GM12878 (cell line): ENCODE measurements at regions not wholly inside any gene's neighbourhood (a gene's known extent, or its start where the extent isn't known, plus 50 kb on each side); places are given as distances from the start of the nearest gene placed in this dataset.

ENCODE experiments used
- ATAC-seq: fragments of 200-7000 bp; cut with Tn5 transposase; 3 replicates; pipeline ENCODE4 v1.9.1; 2020; ENCODE audit warnings: mild to moderate bottlenecking, moderate library complexity
- BruUV-seq: library from RNA; stranded (reverse); fragments of 400-500 nt; replicated peaks from 2 replicates; lab custom pipeline; 2021; lab: Mats Ljungman, UMichigan
- CTCF ChIA-PET: fragments of 300-600 bp; sonication (Branson Sonifier 250); formaldehyde crosslinking; extraction: SDS; loops from one replicate; lab custom pipeline; 2021; ENCODE audit warnings: inconsistent platforms; lab: Yijun Ruan, JAX
- POLR2A ChIA-PET: fragments of 350-600 bp; formaldehyde crosslinking; extraction: SDS; loops from one replicate; lab custom pipeline; 2021; ENCODE audit warnings: inconsistent platforms; lab: Charles Lee
- RAD21 ChIA-PET: fragments of 300-600 bp; sonication (Branson Sonifier 250); formaldehyde crosslinking; loops from one replicate; lab custom pipeline; 2023; ENCODE audit warnings: antibody characterized with exemption; ENCODE audit not compliant: unreplicated experiment; lab: Charles Lee
- SMC1A ChIA-PET: fragments of 300-600 bp; sonication (Branson Sonifier 250); formaldehyde crosslinking; loops from one replicate; lab custom pipeline; 2023; ENCODE audit not compliant: unreplicated experiment, uncharacterized antibody; lab: Charles Lee
- DNase-seq: peaks from one replicate; pipeline ENCODE4 v3.0.0-alpha.2; 2011; ENCODE audit warnings: low read depth, low spot score
- FAIRE-seq: peaks from 3 replicates; lab custom pipeline; 2011; peaks lifted over from hg19 to GRCh38; lab: Jason Lieb, UNC
- H2AFZ ChIP-seq: 2 replicates; pipeline ENCODE4 v1.6.0; 2011; ENCODE audit warnings: low read depth, low read length, control low read depth; ENCODE audit not compliant: control insufficient read depth
- H3K27ac ChIP-seq: 2 replicates; pipeline ENCODE4 v1.5.1; 2011; ENCODE audit warnings: control low read depth; ENCODE audit not compliant: control insufficient read depth, insufficient read depth
- H3K27me3 ChIP-seq, 2 experiments: replicated peaks in 1 of 2; 2 replicates each; pipeline versions ENCODE4 v1.6.0 to v1.6.1; 2011; ENCODE audit warnings: low read length in 1 of 2; ENCODE audit not compliant: control insufficient read depth in 2 of 2, insufficient read depth in 2 of 2
- H3K36me3 ChIP-seq, 2 experiments: 2 replicates each; pipeline ENCODE4 v1.5.1; 2011; ENCODE audit warnings: low read length in 1 of 2; ENCODE audit not compliant: control insufficient read depth in 2 of 2, insufficient read depth in 2 of 2
- H3K4me1 ChIP-seq: 2 replicates; pipeline ENCODE4 v1.6.1; 2011; ENCODE audit warnings: mild to moderate bottlenecking, low read length, moderate library complexity, mixed read lengths; ENCODE audit not compliant: control insufficient read depth, insufficient read depth
- H3K4me2 ChIP-seq: 2 replicates; pipeline ENCODE4 v1.6.0; 2011; ENCODE audit warnings: control low read depth; ENCODE audit not compliant: control insufficient read depth, insufficient read depth
- H3K4me3 ChIP-seq: fragments of 200-600 bp; sonication (generic); 2 replicates; pipeline ENCODE4 v1.5.1; 2016
- H3K79me2 ChIP-seq: 2 replicates; pipeline ENCODE4 v1.6.0; 2011; ENCODE audit warnings: low read length; ENCODE audit not compliant: control insufficient read depth, insufficient read depth
- H3K9ac ChIP-seq: 2 replicates; pipeline ENCODE4 v1.8.0; 2011; ENCODE audit warnings: low read length, control low read depth, mixed read lengths; ENCODE audit not compliant: control insufficient read depth, insufficient read depth
- H3K9me3 ChIP-seq: replicated peaks from 3 replicates; pipeline ENCODE4 v1.5.1; 2011; ENCODE audit warnings: mild to moderate bottlenecking, low read length; ENCODE audit not compliant: control insufficient read depth, insufficient read depth
- H4K20me1 ChIP-seq: 2 replicates; pipeline ENCODE4 v1.6.0; 2011; ENCODE audit not compliant: control insufficient read depth, insufficient read depth
- CBFB ChIP-seq: IDR thresholded peaks from 2 replicates; pipeline ENCODE4 v1.6.1; 2016; ENCODE audit warnings: antibody characterized with exemption, low read depth
- CBX5 ChIP-seq: sonication (generic); IDR thresholded peaks from 2 replicates; pipeline ENCODE4 v1.6.1; 2016; ENCODE audit warnings: low read depth, moderate library complexity, mild to moderate bottlenecking, inconsistent platforms
- CHD4 ChIP-seq: fragments of 200-600 bp; sonication (generic); IDR thresholded peaks from 2 replicates; pipeline ENCODE4 v1.6.1; 2016; ENCODE audit warnings: mild to moderate bottlenecking
- CREB1 ChIP-seq: IDR thresholded peaks from 2 replicates; pipeline ENCODE4 v1.6.1; 2012; ENCODE audit warnings: low read depth, mild to moderate bottlenecking, inconsistent platforms
- JUNB ChIP-seq: IDR thresholded peaks from 2 replicates; pipeline ENCODE4 v1.6.1; 2016; ENCODE audit warnings: antibody characterized with exemption, mild to moderate bottlenecking
- KLF5 ChIP-seq: fragments of 450-650 bp; IDR thresholded peaks from 2 replicates; pipeline ENCODE4 v1.6.1; 2014; ENCODE audit warnings: mild to moderate bottlenecking; ENCODE audit not compliant: partially characterized antibody
- MEF2B ChIP-seq: fragments of 450-650 bp; IDR thresholded peaks from 2 replicates; pipeline ENCODE4 v1.6.1; 2018; ENCODE audit warnings: mild to moderate bottlenecking, moderate library complexity; ENCODE audit not compliant: partially characterized antibody, poor library complexity, severe bottlenecking
- NBN ChIP-seq: fragments of 450-650 bp; IDR thresholded peaks from 2 replicates; pipeline ENCODE4 v1.6.1; 2016
- RB1 ChIP-seq: fragments of 450-650 bp; formaldehyde crosslinking; IDR thresholded peaks from 2 replicates; pipeline ENCODE4 v1.6.1; 2017; ENCODE audit warnings: mild to moderate bottlenecking, borderline replicate concordance
- RFX5 ChIP-seq: IDR thresholded peaks from 2 replicates; pipeline ENCODE4 v1.6.1; 2011; ENCODE audit warnings: low read depth, low read length, improper control_type of control experiment
- SMAD1 ChIP-seq: fragments of 450-650 bp; IDR thresholded peaks from 2 replicates; pipeline ENCODE4 v1.6.1; 2018; ENCODE audit warnings: mild to moderate bottlenecking, low read depth; ENCODE audit not compliant: partially characterized antibody
- STAT1 ChIP-seq: fragments of 450-650 bp; conservative IDR thresholded peaks from 2 replicates; pipeline ENCODE4 v1.6.1; 2014; ENCODE audit warnings: antibody characterized with exemption, mild to moderate bottlenecking
- TAF1 ChIP-seq: IDR thresholded peaks from 2 replicates; pipeline ENCODE4 v1.6.1; 2011; ENCODE audit warnings: mild to moderate bottlenecking, low read depth, low read length, borderline replicate concordance
- TCF7 ChIP-seq: IDR thresholded peaks from 2 replicates; pipeline ENCODE4 v1.6.1; 2014; ENCODE audit warnings: antibody characterized with exemption, borderline replicate concordance
- USF2 ChIP-seq: IDR thresholded peaks from 2 replicates; pipeline ENCODE4 v1.6.1; 2011; ENCODE audit warnings: low read depth, low read length, improper control_type of control experiment, borderline replicate concordance
- WGBS: methylation state at CpG from one replicate; pipeline ENCODE4 v1.1.6; 2016; ENCODE audit warnings: low lambda C conversion rate; ENCODE audit not compliant: insufficient replicate concordance, insufficient coverage; ENCODE audit errors: missing lambda C conversion rate; 5-methylcytosine and 5-hydroxymethylcytosine counted together
- in situ Hi-C: fragments of 300-500 bp; cut with MboI; formaldehyde crosslinking; loops from 9 replicates; pipeline ENCODE4 v1.14.3; 2018; ENCODE audit warnings: mixed read lengths
- intact Hi-C: fragments of 100-400 bp; cut with micrococcal nuclease; formaldehyde crosslinking; loops from one replicate; pipeline ENCODE4 v1.14.2; 2022; ENCODE audit not compliant: unreplicated experiment
- TF ChIP-seq, protein P1 (sequence below): fragments of 450-650 bp; IDR thresholded peaks from 2 replicates; pipeline ENCODE4 v1.6.1; 2017; ENCODE audit warnings: mild to moderate bottlenecking

GRCh38 chrX:120761810-120762209 lies 113.9 kb downstream of the CT47B1 start:
- intact Hi-C loops (no loop called here), in situ Hi-C loops (loop anchor here (25.0 kb wide), 1 partner anchor 250 kb away; no protein-coding TSS in a partner anchor)
- POLR2A ChIA-PET: no interaction called here
- 43% methylated on average over 4 of the region's 4 CpGs for WGBS
- DNase-seq: no peak
- RAD21 ChIA-PET: no interaction called here
- Histone ChIP-seq H3K9me3 (no peaks in the 10 kb centered on the region), H3K79me2 (no peaks in the 10 kb centered on the region), H3K27me3 (no peaks in the 10 kb centered on the region), H3K4me3 (no peak overlapping the region), H3K36me3 (no peaks in the 10 kb centered on the region), H3K4me2 (no peak overlapping the region), H3K27ac (no peak overlapping the region), H4K20me1 (no peaks in the 10 kb centered on the region), H3K4me1 (no peaks in the 10 kb centered on the region), H2AFZ (no peak overlapping the region), H3K9ac (no peak overlapping the region)
- no peak for FAIRE-seq
- TF ChIP-seq CREB1: no peak
- no peak for TF ChIP-seq CBFB
- no peak for TF ChIP-seq KLF5
- TF ChIP-seq CBX5: no peak
- TF ChIP-seq RB1: no peak
- no peak for TF ChIP-seq TAF1
- no peak for TF ChIP-seq JUNB
- no peak for TF ChIP-seq STAT1
- TF ChIP-seq TCF7: no peak
- no peak for TF ChIP-seq MEF2B
- TF ChIP-seq USF2: no peak
- TF ChIP-seq SMAD1: no peak
- no peak for TF ChIP-seq RFX5
- TF ChIP-seq CHD4: no peak
- TF ChIP-seq NBN: no peak
- TF ChIP-seq, protein P1, sequence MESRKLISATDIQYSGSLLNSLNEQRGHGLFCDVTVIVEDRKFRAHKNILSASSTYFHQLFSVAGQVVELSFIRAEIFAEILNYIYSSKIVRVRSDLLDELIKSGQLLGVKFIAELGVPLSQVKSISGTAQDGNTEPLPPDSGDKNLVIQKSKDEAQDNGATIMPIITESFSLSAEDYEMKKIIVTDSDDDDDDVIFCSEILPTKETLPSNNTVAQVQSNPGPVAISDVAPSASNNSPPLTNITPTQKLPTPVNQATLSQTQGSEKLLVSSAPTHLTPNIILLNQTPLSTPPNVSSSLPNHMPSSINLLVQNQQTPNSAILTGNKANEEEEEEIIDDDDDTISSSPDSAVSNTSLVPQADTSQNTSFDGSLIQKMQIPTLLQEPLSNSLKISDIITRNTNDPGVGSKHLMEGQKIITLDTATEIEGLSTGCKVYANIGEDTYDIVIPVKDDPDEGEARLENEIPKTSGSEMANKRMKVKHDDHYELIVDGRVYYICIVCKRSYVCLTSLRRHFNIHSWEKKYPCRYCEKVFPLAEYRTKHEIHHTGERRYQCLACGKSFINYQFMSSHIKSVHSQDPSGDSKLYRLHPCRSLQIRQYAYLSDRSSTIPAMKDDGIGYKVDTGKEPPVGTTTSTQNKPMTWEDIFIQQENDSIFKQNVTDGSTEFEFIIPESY: no peak
- BruUV-seq: no TSS peak
- CTCF ChIA-PET: no interaction called here
- ATAC-seq: no peak
- SMC1A ChIA-PET: interaction anchor here (0.6 to 0.7 kb wide), 2 partner anchors 10 to 52 kb away, joined by 3 read pairs; no protein-coding TSS in a partner anchor
